GM03348 (cell line): ENCODE measurements at regions not wholly inside any gene's neighbourhood (a gene's known extent, or its start where the extent isn't known, plus 50 kb on each side); places are given as distances from the start of the nearest gene placed in this dataset.
"Not testable (repeated sequence)": the region's sequence is repeated elsewhere in the genome, so short reads cannot be mapped to it uniquely, and the experiment has no call there.

Source experiments
- DNase-seq: peaks from one replicate; pipeline ENCODE4 v3.0.0; 2012; ENCODE audit warnings: low spot score

- DNase-seq: peak; percentile 74
Observed at GRCh38 chr7:79778786-79779770, 325.6 kb upstream of the MAGI2 start.

DNA sequence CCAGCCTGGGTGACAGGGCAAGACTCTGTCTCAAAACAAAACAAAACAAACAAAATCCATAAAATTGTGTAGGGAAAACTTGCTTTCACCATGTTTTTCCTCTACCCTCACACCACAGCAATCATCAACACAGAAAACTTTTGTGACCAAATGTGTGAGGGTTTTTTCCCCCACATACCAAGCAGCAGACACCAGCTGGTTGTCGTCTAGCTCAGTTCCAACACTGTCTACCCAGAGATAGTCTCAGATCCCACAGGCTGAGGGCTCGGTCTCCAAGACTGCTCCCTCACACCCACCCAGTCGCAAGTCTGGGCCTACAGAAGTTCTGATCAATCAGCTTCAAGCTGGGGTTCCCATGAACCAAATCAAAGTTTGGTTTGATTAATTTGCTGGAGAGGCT lies 322.4 kb upstream of the MAGI2 start:
- DNase-seq: no peak

DNA sequence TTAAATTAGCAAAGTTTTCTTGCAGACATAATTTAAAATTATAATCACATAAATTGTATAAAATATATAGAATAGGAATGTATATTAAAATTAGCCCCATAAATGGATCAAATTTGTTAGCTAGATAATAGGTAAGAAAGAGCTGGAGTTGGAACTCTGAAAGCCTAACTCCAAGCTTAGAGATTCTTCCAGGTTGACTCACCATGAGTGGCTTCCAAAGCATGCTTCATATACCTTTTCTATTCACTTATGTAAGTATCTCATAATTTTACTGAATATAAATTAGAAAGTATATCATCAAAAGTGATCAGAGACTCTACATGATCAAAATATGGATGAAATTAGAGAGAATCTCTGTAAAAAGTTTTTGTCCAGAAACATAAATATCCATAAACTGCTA lies 320.7 kb upstream of the MAGI2 start:
- DNase-seq: no peak

GRCh38 chr7:79770970-79771369 lies 317.5 kb upstream of the MAGI2 start:
- DNase-seq: no peak

- no peak for DNase-seq
Observed at GRCh38 chr7:79770063-79770462, 316.6 kb upstream of the MAGI2 start.

DNA sequence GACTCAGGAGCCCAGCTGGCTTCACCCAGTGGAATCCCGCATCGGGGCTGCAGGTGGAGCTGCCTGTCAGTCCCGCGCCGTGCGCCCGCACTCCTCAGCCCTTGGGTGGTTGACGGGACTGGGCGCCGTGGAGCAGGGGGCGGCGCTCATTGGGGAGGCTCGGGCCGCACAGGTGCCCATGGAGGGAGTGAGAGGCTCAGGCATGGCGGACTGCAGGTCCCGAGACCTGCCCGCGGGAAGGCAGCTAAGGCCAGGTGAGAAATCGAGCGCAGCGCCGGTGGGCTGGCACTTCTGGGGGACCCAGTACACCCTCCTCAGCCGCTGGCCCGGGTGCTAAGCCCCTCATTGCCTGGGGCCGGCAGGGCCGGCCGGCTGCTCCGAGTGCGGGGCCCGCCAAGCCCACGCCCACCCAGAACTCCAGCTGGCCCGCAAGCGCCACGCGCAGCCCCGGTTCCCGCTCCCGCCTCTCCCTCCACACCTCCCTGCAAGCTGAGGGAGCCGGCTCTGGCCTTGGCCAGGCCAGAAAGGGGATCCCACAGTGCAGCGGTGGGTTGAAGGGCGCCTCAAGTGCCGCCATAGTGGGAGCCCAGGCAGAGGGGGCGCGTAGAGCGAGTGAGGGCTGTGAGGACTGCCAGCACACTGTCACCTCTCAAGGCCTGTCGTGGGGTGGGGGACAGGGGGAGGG lies 314.6 kb upstream of the MAGI2 start:
- not testable (repeated sequence) for DNase-seq

DNA sequence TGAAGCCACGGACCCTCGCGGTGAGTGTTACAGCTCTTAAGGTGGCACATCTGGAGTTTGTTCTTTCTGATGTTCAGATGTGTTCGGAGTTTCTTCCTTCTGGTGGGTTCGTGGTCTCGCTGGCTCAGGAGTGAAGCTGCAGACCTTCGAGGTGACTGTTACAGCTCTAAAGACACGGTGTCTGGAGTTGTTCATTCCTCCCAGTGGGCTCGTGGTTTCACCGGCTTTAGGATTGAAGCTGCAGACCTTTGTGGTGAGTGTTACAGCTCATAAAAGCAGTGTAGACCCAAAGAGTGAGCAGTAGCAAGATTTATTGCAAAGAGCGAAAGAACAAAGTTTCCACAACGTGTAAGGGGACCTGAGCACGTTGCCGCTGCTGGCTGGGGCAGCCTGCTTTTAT lies 313.7 kb upstream of the MAGI2 start:
- not testable (repeated sequence) for DNase-seq

DNA sequence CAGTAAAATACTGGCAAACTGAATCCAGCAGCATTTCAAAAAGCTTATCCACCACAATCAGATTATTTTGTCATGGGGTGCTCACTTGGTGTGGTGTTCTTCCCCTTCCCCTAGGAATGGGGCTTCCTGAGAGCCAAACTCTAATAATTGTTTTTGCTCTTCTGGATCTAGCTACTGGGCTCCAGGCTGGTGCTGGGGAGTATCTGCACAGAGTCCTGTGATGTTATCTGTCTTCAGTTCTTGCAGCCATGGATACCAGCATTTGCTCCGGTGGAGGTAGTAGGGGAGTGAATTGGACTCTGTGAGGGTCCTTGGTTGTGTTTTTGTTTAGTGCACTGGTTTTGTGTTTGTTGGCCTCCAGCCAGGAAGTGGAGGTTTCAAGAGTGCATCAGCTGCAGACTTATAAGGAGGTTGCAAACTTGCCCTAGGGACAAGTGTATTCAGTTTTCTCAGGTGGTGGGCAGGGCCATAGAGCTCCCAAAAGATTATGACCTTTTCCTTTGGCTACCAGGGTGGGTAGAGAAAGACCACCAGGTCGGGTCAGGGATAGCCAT lies 308.5 kb upstream of the MAGI2 start:
- no peak for DNase-seq

- not testable (repeated sequence) for DNase-seq
Observed at GRCh38 chr7:79750941-79751340, 297.5 kb upstream of the MAGI2 start.

DNA sequence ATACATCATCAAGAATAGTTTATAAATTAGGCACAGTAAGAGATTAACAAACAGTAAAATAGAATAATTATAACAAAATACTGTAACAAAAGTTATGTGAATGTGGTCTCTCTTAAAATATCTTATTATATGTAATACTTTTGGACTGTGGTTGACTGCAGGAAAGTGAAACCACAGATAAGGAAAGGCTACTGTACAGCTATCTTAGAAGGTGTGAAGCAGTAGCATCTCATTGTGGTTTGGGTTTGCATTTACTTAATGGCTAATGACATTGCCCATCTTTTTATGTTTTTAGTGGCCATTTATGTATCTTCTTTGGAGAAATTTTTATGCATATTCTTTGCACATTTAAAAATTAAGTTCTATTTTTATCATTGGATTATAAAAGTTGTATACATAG lies 296.4 kb upstream of the MAGI2 start:
- DNase-seq: no peak

DNA sequence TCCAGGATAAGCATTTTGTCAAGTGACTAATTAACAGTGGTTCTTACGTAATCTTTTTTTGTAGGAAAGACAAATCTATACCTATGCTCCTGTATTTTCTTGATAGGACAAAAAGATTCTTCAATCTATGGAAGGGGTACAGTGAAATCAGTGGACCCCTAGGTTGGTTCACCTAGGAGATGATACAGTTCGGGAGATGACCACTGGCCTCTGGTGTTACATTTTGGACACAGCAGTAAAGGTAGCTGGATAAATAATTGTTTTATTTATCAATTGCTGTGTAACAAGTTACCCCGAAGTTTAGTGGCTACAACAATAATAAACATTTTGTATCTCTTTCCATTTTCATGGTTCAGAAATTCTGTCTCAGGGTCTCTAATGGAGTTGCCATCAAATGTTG lies 288.2 kb upstream of the MAGI2 start:
- DNase-seq: no peak

DNA sequence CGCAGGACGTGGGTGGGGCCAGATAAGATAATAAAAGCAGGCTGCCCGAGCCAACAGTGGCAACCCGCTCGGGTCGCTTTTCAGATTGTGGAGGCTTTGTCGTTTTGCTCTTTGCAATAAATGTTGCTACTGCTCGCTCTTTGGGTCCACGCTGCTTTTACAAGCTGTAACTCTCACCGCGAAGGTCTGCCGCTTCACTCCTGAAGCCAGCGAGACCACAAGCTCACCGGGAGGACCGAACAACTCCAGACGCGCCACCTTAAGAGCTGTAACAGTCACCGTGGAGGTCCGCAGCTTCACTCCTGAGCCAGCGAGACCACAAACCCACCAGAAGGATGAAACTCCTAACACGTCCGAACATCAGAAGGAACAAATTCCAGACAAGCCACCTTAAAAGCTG lies 286.6 kb upstream of the MAGI2 start:
- DNase-seq: no peak

GRCh38 chr7:79739036-79739709 lies 285.7 kb upstream of the MAGI2 start:
- DNase-seq: not testable (repeated sequence)

DNA sequence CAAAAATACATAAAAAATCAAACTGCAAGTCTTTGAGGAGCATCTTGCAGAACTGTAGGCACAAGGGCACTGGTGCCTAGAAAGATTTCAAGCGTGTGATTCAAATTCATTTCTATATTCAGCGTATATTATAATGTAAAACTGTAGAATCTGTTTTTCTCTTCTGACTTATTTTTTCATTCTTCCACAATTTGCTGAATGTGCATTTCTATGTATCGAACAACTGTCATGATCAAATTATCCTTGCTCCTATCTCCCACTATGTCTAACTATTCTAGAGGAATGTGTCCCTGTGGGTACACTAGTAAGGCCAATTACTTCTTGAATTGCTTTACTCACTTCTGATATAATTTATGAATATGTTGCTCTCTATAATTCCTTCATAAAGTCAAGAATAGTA lies 283.0 kb upstream of the MAGI2 start:
- DNase-seq: no peak

- no peak for DNase-seq
Observed at GRCh38 chr7:79735012-79735411, 281.5 kb upstream of the MAGI2 start.

- DNase-seq: no peak
Observed at GRCh38 chr7:79734181-79734580, 280.7 kb upstream of the MAGI2 start.

DNA sequence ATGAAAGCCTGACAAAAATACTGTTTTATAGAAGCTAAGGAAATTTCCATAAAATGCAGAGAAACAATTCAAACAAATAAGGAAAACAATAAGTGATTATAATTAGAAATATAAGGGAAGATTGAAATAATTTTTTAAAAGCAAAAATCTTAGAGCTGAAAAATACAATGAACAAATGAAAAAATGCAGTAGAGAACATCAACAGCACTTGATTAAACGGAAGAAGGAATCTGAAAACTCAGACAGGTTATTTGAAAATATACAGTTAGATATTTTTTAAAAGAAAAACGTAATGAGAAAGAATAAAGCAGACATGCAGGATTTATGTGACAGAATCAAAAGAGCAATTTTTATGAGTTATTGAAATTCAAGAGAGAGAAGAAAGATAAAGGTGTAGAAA lies 279.1 kb upstream of the MAGI2 start:
- no peak for DNase-seq

DNA sequence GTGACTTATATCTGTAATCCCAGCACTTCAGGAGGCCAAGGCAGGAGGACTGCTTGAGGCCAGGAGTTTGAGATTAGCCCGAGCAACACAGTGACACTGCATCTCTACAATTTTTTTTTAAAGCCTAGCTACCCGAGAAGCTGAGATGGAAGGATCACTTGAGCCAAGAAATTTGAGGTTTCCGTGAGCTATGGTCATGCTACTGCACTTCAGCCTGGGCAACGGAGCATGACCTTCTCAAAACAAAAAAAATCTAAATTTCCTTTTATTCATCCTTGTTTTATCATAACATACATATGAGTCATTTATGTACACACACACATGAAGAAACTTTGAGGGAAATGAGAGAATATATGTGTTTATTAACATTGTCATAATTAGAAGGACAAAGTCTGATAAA lies 277.5 kb upstream of the MAGI2 start:
- no peak for DNase-seq

DNA sequence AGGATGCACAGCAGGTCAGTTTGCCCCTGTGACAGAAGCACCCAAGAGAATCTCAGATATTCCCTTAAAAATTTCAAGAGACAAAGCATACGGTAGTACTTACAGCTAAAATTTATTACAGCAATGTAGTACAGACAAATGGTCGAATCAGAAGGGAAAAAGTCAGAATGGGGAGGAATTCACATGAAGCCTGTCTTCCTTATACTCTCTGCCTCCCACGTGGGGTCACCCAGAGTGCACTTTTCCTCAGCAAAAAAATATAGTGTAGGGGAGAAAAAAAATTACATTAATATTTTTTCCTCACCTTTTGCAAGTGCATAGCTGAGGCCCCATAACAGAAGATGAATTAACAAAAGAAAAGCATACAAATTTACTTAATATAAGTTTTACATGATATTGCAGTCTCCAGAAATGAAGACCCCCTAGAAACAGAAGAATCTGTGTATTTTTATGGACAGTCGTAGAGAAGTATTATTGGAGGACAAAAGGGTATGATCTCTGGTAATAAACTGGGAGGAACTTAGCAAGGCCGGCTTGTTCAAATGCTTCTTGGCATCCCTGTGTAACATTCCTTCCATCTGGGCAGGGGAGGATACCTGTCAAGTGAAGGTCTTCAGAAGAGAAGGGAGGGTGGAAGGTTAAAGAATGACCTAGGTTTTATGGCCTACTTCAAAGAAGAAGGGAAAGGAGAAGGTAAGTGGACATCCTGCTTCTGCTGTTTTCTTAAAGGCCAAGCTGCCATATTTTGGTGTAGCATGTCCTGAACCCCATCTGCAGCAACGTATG lies 270.6 kb upstream of the MAGI2 start:
- no peak for DNase-seq

- DNase-seq: no peak
Observed at GRCh38 chr7:79722217-79722616, 268.8 kb upstream of the MAGI2 start.

- DNase-seq: no peak
Observed at GRCh38 chr7:79719216-79719615, 265.7 kb upstream of the MAGI2 start.

- DNase-seq: no peak
Observed at GRCh38 chr7:79716329-79716728, 262.9 kb upstream of the MAGI2 start.
